ENCODE measurements at regions not wholly inside any gene's neighbourhood (a gene's known extent, or its start where the extent isn't known, plus 50 kb on each side); places are given as distances from the start of the nearest gene placed in this dataset.
"Not testable (repeated sequence)": the region's sequence is repeated elsewhere in the genome, so short reads cannot be mapped to it uniquely, and the experiment has no call there.

DNA sequence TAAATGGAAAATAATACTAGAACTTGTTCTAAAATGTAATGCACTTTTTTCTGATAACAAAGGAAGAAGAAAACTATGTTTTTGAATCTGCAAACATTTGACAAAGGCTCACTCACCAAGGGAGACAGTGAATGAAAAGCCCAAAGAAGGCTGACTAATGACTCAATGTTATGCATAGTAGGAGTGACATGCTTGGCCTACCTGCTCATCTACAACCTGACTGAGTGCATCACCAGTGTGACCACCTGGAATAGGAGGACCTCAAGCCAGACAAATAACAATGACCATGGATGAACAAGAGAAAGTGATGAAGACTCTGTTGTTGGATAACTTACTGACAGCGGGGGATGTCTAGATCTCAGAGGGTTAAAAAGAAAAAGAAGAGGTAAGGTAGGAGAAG is 157.2 kb downstream of the SIM1 start:
- H3K36me3 ChIP-seq = no peaks in the 10 kb centered on the region
- H3K27me3 ChIP-seq = no peaks in the 10 kb centered on the region
- H3K4me1 ChIP-seq = no peaks in the 10 kb centered on the region
- no peak overlapping the region for H3K4me3 ChIP-seq (ENCODE audit: low read depth, low read length)
- DNase-seq = no peak
- TF ChIP-seq CTCF (IDR thresholded peaks at IDR 0.05; ENCODE audit: low read depth, low read length) = no peak
- no peaks in the 10 kb centered on the region for H3K9me3 ChIP-seq

DNA sequence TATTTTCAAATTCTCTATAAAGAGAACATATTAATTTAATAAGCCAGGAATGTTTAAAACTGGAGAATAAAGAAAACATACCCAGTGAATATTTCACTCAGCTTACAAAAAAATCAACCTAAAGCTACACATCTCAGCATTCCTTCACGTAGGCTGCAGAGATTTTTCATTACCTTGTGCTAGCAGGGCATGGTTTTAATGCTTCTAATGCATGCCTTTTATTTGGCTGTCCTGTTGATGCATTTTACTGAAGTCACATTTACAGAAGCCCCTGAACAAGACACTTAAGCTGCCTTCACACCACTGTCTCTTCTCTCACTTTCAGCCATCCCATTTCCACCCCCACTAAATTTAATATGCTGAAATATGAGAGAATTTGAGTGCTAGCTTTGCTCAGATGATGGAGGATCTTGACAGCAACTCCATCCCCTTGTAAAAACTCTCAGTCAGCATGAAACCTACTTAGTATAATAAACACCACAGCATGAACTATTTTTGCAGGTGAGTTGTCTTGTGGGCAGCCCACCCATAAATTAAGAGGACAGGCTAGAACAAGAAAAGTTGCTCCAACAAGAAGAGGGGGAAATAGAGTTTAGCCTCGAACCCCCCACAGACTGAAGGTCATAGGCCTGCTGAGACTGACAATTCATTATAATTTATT is 159.4 kb downstream of the SIM1 start:
- no peak overlapping the region for H3K4me3 ChIP-seq (ENCODE audit: low read depth, low read length)
- no peak for DNase-seq
- no peaks in the 10 kb centered on the region for H3K4me1 ChIP-seq
- no peaks in the 10 kb centered on the region for H3K9me3 ChIP-seq
- H3K27me3 ChIP-seq = no peaks in the 10 kb centered on the region
- no peak for TF ChIP-seq CTCF (IDR thresholded peaks at IDR 0.05; ENCODE audit: low read depth, low read length)
- no peaks in the 10 kb centered on the region for H3K36me3 ChIP-seq

DNA sequence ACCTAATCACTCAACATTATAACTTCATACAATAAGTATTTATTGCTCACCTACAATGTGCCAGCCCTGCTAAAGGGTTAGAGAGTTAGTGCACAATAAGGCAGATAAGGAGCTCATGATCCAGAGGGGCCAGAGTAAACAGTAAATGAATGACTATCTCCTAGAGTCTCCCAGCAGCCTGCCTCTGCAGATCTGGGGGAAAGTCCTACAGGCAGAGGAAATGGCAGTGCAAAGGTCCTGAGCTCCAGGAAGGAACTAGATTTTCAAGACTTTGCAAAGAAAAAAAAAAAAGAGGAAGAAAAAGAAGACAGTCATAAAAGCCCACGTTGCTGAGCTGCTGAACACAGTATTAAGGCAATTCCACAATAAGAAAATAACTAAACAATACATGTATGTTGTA is 160.1 kb downstream of the SIM1 start:
- H3K9me3 ChIP-seq = no peaks in the 10 kb centered on the region
- no peaks in the 10 kb centered on the region for H3K36me3 ChIP-seq
- TF ChIP-seq CTCF (IDR thresholded peaks at IDR 0.05; ENCODE audit: low read depth, low read length) = no peak
- no peaks in the 10 kb centered on the region for H3K27me3 ChIP-seq
- no peak for DNase-seq
- no peak overlapping the region for H3K4me3 ChIP-seq (ENCODE audit: low read depth, low read length)
- H3K4me1 ChIP-seq = no peaks in the 10 kb centered on the region

GRCh38 chr6:100301731-100302130 is 163.0 kb downstream of the SIM1 start:
- no peak for DNase-seq

DNA sequence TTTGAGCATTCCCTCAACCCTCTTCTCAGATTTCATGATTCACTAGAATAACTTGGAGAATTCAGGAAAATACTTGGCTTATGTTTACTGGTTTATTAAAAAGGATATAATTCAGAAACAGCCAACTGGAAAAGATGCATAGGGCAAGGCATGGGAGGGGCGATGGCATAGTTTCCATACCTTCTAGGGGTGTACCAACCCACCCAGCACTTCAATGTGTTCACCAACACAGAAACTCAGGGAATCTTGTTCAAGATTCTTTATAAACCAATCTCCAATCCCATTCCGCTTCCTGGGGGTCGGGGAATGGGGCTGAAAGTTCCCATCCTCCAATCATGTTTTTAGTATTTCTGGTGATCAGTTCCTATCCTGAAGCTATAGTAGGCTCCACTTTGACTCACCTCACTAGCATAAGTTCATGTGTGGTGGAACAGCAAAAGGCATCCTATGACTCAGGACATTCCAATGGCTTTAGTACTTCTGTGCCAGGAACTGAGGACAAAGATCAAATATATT is 164.4 kb downstream of the SIM1 start:
- Histone ChIP-seq H3K4me3 (ENCODE audit: low read depth, low read length) (no peak overlapping the region), H3K9me3 (no peaks in the 10 kb centered on the region), H3K36me3 (no peaks in the 10 kb centered on the region), H3K4me1 (no peaks in the 10 kb centered on the region), H3K27me3 (no peaks in the 10 kb centered on the region)
- TF ChIP-seq CTCF (IDR thresholded peaks at IDR 0.05; ENCODE audit: low read depth, low read length) = no peak
- no peak for DNase-seq

More at GRCh38 chr6:100301731-100302130, 163.0 kb downstream of the SIM1 start:
- Histone ChIP-seq H3K9me3 (no peaks in the 10 kb centered on the region), H3K36me3 (no peaks in the 10 kb centered on the region), H3K4me1 (no peaks in the 10 kb centered on the region), H3K4me3 (ENCODE audit: low read depth, low read length) (no peak overlapping the region), H3K27me3 (no peaks in the 10 kb centered on the region)
- TF ChIP-seq CTCF (IDR thresholded peaks at IDR 0.05; ENCODE audit: low read depth, low read length) = no peak

- Histone ChIP-seq H3K4me3 (ENCODE audit: low read depth, low read length) (no peak overlapping the region), H3K27me3 (no peaks in the 10 kb centered on the region), H3K36me3 (no peaks in the 10 kb centered on the region), H3K9me3 (no peaks in the 10 kb centered on the region), H3K4me1 (no peaks in the 10 kb centered on the region)
- no peak for DNase-seq
- TF ChIP-seq CTCF (IDR thresholded peaks at IDR 0.05; ENCODE audit: low read depth, low read length) = no peak
These were observed 167.7 kb downstream of the SIM1 start for GRCh38 chr6:100296810-100297544.

- not testable (repeated sequence) for H3K36me3 ChIP-seq; H3K4me1 ChIP-seq; H3K9me3 ChIP-seq; H3K27me3 ChIP-seq; H3K4me3 ChIP-seq (ENCODE audit: low read depth, low read length); DNase-seq
These were observed 169.5 kb downstream of the SIM1 start for GRCh38 chr6:100295172-100295571.

Measured in BE2C (cell line).